Activated naive CD4-positive, alpha-beta T cell (primary cell): ENCODE measurements at regions not wholly inside any gene's neighbourhood (a gene's known extent, or its start where the extent isn't known, plus 50 kb on each side); places are given as distances from the start of the nearest gene placed in this dataset.

ENCODE experiments used
- DNase-seq, 4 experiments: peaks; one replicate each; lab custom pipeline; 2025; lab: John Stamatoyannopoulos, UW

DNA sequence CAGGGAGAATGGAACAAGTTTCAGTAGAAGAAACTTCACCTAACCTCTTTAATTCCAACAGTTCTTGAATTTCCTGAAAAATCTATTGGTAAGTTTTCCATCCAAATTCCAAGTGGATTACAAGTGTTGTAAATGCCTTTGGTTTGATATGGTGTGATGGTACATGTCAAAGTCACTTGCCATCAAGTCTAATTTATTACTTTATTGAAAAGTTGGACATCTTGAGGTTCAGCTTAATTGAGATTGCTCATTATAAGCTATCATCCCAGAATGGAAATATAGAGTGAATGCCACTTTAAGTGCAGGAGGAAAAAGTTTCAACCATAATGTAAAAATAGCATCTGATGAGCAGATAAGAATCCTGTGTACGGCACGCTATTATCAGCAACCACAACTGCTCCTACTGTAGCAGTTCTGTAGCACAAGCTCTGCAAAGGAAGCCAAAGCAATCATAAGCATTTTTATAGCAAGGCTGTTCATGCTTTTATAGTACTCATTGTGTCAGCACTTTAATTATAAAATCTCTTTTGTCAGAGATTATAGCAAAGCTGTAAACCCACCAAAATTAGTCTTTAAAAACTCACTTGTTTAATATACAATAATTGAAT, 991.8 kb upstream of the PHF14 start:
- DNase-seq: no peak

DNA sequence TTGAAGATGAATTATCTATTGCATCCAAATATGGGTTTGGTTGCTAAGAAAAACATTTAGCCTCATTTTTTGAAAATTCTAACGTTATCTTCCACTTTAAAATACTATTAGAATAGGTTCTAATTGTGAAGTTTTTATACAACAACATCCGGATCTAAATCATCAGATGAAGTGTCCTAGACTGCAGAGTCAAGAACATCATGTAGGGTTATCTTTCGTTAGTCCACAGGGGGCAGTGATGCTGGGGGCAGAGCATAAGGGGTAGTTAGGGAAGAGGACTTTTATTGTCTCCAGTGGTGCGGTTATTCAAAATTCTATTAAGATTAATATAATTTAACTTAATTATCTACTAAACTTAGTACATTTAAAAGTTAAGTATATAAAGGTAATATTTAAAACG, 990.6 kb upstream of the PHF14 start:
- DNase-seq: no peak

DNA sequence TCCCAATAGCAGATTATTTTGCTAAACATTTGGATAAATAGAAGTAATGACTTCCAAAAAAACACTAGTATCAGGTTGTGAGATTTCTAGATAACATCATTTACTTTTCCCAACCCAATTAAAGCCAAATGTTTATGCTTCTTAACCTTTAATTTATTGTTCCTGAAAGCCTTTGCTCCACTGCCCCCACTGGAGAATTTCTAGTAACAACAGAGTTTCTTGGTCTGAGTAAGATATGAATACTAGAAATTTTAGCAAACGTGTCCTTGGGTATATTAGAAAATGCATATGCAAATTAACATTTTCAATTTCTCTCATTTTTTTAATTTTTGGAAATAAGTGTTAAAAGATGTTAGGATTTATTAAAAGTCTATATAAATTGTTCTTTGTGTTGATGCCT, 958.0 kb upstream of the PHF14 start:
- no peak for DNase-seq

DNA sequence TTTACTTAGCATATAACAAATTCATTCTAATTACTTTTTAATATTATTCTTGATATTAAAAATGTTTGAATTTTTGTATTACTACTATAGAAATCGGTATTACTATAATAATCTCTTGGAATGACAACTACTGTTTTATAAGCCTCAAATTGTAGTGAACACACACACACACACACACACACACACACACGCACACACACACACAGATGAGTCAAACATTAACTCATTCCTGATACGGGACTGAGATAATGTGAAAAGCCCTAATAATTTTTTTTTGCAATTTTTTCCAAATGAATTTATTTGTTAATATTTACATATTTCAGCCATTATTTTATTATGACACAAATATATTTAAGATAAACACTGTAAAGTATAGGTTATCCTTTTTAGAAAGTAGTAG, 951.2 kb upstream of the PHF14 start:
- DNase-seq: no peak

DNA sequence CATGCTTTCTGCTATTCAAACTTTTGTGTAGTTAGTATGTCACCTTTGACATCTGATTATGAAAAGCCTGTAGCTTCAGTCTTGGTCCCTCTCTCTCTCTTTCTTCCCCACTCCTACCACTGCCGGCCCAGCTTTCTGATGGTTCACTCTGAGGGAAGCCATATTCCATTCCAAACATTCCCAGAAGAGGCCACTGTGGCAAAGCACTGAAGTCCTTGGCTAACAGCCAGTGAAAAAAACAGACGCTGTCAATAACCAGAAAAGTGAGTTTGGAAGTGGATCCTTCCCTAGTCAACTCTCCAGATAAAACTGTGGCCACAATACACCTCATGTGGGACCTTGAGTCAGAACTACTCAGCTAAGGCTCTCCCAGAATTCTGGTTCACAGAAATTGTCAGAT, 950.7 kb upstream of the PHF14 start:
- no peak for DNase-seq

DNA sequence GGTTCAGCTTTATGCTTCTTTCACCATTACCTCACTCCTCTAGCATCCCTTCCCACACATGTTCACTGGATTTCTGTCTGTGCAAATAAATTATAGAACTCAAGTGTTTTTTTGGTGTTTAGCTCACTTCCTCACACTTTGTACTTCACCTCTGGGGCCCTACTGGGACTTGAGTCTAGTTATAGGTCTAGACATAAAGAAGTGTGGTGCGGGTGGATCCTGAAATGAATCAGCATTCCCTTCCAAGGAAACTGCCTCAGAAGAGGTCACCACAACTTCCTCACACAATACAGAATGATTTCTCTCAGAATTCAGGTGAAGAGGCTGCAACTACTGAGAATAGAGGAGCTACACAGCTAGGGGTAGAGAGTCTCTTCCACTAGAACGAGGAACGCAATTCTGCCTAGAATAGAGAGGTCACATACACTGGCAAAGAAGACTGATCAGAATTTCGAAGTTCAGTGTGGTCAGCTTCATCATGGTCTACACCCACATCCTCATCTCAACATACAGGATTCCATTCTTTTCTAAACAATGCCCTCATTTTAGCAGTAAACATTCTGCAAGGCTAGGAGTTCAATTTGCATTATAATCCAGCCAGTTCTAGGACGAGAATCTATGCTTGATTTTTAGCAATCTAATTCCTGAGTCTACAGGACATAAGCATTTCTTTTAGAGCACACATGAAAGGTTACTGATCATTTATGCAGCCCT, 938.7 kb upstream of the PHF14 start:
- DNase-seq: no peak

DNA sequence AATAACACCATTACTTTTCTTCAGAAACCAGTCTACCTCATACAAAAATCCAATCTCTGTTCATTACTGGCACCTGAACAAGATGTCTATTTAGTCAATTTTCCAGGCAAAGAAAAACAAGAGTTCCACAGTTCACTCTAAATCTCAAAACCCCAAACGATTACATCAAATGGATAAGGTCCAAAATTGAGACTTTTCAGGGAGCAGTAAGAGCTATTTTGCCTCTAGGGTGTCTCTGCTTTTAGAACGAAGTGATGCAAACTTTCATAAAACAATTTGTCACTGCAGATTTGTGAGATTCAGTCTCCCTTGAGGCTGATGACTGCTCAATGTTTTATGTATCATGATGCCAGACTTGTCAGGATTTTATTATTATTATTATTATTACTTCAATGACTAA, 937.0 kb upstream of the PHF14 start:
- no peak for DNase-seq

DNA sequence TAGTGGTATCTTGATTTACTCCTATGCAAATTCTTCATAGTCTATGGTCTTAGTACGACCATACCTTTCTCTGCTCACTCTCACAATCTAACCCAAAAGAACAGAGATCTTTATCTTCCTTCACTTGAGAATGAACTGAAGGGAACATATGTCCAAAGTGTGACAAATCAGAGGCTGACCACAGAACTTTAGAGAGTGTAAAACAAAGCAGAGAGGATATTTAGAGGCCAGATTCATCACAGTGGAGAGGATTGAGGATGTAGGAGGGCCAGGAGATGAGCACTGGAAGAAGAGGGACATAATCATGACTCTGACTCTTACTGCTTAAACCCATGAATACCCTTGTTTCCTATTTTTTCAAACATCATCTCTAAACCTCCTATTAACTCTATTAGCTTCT, 935.3 kb upstream of the PHF14 start:
- DNase-seq: no peak

DNA sequence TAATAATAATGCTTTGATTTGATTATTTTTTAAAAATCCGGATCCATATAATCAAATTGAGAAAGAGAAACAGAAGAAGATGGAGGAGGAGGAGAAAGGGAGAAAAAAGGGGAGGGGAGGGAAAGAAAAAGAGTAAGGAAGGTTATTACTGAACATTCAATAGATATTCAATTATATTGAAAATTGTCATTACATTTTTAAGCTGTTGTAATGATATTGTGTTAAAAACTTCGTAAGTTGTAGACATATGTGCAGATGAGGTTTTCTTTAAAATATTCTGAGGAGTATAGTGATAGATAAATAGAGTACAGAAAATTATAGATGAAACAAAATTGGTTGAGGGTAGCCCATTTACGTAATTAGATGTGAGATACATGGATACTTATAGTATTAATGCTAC, 933.0 kb upstream of the PHF14 start:
- DNase-seq: no peak

DNA sequence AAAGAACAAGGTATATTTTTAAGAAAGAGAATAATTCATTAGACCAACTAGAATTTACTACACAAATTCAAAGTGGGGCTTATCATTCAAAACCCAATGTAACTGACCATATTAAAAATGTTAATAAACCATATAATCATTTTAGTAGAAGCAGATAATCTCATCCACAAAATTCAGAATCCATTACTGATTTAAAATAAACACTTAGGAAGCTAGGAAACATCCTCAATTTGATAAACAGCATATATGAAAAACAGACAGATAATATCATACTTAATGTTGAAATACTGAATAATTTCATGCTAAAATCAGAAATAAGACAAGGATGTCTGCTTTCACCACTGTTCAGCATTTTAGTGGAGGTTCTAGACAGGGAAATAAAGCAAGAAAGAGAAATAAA, 902.8 kb upstream of the PHF14 start:
- DNase-seq: no peak

DNA sequence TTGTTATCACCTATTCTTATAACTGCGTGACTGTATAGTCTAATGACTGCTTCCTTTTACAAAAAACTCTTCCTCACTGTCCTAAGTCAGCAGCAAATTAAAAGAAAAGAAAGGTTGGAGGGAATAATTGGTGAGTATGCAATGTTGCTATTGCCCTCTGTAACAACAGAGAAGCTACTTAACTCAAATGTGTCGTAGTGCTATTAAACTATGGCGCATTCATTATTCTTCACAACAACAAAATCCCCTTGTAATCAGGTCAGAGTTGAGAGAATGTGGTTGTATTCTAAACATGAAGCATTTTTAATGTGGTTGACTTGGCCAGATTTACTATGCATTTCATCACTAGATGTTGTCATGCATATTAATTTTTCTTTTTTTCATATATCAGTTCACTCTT, 897.8 kb upstream of the PHF14 start:
- DNase-seq: no peak

DNA sequence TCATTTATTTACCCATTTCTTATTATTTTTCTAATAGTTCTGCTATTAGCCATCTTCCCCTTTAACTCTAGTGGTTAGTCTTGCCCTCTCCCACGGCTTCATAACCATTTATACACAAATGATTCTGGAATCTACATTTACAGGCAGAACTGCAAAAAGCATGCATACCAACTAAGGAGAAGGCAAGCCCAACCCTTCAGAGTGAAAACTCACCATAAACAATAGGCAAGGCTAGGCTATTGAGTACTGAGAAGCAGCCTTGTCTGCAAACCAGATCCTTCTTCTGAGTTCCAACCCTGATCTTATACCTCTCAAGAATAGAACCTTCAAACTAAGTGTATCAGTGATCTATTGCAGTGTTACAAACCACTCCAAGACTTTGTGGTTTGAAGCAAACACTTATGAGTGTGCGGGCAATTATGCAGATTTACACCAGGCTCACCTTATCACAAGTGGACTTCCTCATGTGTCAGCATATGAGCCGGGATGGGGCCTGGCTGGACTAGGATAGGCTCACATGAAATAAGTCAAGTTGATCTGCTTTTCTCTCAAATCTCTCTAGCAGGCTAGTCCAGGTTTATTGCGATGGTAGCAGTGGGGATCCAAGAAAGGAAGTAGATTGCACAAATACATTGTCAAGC, 896.9 kb upstream of the PHF14 start:
- no peak for DNase-seq

DNA sequence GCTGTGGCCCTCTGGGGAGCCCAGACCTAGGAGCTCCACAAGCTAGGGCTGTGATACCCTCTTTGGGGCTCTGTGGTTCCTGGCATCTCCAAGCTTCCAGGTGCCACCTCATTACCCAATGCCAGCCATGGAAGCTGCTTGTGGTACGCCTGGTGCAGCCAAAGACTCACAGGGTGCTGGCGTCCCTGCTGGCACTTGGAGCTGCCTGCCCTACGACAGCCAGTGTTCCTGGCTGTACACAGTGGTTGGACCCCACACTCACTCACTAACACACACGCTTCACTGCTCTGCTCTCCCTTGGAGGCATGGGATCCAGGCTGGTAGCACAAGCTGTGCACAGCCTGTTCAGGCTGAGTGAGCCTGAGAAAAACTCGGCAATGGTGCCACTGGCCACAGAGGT, 894.1 kb upstream of the PHF14 start:
- no peak for DNase-seq

DNA sequence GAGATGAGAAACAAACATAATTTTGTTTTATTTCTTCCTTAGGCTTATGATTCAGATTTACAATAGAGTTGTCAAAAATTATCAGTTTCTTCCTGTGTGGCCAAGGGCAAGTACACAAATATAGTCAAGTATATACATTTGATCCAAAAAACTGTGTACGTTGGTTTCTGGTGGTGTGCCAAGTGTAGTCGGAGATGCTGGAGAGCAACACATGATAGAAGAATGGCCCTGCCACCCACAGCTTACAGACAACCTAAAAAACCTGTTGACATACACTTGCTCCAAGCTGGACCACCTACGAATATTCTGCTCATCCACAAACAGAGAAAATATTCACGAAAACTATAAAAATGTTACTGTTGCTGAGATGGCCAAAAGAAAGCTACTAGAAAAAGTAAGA, 890.8 kb upstream of the PHF14 start:
- no peak for DNase-seq

DNA sequence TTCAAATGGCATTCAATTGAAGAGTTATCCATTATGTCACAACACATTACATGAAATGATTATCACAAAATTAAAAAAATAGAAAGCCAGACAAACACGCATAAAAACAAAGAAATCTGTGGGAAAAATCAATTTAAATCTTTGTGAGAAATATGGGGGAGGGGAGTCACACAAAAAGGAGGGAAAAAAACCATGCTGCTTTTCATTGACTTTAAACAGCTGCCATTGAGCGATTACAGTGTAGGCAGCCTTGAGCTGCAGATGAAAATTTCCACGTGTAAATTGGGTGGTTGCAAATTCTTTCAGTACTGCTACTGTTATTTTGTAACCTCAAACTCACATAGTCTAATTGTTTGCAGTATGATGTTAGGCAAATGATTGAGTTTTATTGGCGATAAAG, 889.9 kb upstream of the PHF14 start:
- DNase-seq: no peak

DNA sequence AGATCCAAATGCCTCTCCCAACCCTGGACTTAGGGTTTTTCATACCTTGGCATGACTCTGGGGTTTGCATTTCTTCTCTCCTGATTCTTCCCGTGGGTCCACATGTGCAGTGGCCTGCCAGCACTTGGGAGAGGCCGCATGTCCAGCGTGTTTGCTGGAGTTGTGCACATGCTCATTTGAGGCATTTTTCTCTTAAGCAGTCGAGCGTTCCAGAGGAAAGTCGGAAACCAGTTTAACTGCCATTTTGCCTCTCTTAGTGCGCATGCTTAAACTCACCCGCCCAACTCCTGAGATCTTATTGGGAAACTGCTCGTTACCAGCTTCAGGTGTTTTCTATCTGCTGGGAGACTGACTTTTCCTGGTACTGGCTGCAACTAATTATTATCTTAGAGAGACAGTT, 888.4 kb upstream of the PHF14 start:
- no peak for DNase-seq

DNA sequence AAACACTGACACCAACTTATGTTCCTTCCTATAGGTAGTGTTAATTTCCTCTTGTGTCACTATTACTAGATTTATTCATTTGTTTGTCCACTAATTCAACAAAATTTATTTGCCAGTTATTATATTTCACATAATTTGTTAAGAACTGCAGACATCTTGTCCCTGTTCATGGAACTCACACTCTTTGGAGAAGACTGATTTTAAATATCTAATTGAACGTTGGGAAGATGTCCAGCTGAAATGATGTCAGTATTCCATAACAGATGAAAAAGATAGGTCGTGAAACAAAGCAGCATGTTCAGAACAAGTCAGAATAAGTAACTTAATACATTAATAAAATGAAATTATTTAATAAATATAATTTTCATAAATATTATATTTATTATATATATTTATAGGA, 873.1 kb upstream of the PHF14 start:
- no peak for DNase-seq

DNA sequence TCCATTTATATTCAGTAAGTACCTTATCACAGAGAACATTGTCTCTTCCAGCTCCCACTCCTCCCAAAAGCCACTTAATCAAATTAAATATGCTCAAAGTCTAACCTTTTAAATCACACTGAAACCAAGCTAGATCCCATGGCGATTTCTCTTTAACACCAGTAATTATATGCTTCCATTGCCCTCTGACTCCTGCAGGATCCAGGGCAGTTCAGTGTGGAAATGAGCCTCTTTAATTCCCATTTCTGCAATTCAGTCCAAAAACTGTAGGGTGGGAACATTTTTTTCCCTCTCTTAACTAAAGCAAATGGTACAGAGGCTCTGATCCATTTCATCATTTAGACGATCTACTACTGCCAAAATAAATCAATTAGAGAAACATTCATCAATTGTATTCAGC, 872.3 kb upstream of the PHF14 start:
- DNase-seq: no peak

DNA sequence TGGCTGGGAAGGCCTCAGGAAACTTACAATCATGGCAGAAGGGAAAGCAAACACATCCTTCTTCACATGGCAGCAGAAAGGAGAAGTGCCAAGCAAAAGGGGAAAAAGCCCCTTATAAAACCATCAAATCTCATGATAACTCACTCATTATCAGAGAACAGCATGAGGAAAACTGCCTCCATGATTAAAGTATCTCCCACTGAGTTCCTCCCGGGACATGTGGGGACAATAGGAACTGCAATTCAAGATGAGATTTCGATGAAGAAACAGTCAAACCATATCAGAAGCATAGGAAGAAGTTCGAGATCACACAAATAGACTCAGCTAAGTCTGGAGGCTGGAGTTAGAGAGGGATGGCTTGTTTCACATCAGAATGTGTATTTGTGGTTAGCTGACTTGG, 869.4 kb upstream of the PHF14 start:
- no peak for DNase-seq

DNA sequence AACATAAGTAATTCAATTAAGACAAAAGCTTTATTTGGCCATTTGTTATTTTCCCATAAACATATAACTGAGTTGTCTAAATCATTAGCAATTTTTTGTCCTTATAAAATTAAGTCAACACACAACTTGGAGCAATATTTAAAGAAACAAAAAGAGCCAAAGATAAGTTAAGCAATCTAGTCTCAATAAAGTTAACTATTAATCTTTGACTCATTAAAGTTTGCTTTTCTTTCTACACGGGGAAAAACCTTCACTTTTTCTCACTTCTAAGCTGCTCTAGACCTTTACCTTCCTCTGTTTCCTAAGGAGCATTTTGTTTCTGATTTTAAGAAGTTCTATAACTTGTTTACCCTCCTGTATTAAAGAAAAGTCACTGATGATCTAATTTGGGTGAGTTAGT, 867.1 kb upstream of the PHF14 start:
- DNase-seq: no peak

DNA sequence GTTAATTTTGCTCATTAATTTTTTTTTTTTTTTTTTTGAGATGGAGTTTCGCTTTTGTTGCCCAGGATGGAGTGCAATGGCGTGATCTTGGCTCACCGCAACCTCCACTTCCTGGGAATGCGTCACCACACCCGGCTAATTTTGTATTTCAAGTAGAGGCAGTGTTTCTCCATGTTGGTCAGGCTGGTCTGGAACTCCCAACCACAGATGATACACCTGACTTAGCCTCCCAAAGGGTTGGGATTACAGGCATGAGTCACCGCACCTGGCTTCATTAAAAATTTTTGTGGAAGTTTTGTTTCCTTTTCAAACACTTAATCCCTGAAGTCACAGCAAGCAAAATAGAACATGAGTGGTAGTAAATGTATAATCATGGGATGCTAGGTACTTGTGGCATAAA, 857.2 kb upstream of the PHF14 start:
- DNase-seq: no peak

DNA sequence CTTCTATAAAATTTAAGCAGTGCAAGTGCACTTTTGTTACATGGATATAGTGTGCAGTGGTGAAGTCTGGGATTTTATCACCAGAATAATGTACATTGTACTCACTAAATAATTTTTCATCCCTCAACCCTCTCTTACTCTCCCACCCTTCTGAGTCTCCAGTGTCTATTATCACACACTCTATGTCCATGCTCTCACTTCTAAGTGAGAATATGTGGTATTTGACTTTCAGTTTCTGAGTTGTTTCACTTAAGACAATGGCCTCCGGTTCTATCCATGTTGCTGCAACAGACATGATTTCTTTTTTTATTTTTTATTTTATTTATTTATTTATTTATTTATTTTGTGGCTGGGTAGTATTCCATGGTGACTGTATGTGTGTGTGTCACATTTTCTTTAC, 855.9 kb upstream of the PHF14 start:
- no peak for DNase-seq

DNA sequence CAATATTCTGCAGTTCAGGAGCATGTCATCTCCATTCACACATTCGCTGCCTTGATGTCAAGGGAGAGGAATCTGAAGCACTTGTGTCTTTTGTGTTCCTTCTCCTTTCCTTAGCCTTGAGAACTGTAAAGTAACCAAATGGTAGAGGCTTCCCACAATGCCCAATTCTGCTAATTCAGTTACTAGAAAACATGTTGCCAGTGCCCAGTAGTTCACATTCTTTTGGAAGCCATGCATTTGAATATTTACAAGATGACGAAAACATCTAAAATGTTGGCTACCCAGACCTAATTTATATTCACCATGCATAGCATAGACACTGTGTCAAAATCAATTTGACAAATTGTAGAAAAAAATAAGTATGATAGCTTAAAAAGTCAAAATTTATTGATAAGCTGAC, 852.7 kb upstream of the PHF14 start:
- DNase-seq: no peak

DNA sequence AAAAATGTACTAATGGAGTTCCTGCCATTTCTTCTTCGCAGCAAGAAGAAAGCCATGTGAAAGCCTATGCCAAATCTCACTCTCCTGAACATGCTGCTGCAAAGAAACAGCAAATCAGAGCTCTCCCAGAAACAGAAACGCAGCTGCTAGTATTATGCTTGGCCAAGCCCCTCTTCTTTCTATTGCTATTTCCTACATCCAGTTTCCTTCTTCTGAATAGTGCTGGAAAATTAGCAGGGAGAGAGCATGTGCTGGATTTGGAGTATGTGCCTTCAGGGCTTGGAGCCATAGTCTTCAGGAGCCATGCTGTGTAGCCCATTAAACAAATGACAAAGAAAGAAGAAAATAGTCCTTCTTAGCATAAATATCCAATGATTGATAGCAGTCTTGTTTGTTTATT, 852.0 kb upstream of the PHF14 start:
- DNase-seq: no peak
